OCI-M2 (cell line): ENCODE measurements at regions not wholly inside any gene's neighbourhood (a gene's known extent, or its start where the extent isn't known, plus 50 kb on each side); places are given as distances from the start of the nearest gene placed in this dataset.
A peak's percentile ranks its signal among the peaks of the same experiment; 100 is the strongest.

Experiments
- DNase-seq: peaks from one replicate; lab custom pipeline; 2025; ENCODE audit not compliant: unreplicated experiment; lab: John Stamatoyannopoulos, UW

GRCh38 chr13:30128095-30128494 is 179.3 kb downstream of the KATNAL1 start:
- DNase-seq = no peak

GRCh38 chr13:30126903-30127428 is 180.4 kb downstream of the KATNAL1 start:
- no peak for DNase-seq

- no peak for DNase-seq
Observed at GRCh38 chr13:30125422-30126073, 181.8 kb downstream of the KATNAL1 start.

- no peak for DNase-seq
Observed at GRCh38 chr13:30124131-30124768, 183.1 kb downstream of the KATNAL1 start.

GRCh38 chr13:30123575-30123974 is 183.8 kb downstream of the KATNAL1 start:
- DNase-seq = no peak

GRCh38 chr13:30121666-30122065 is 185.7 kb downstream of the KATNAL1 start:
- no peak for DNase-seq

GRCh38 chr13:30121244-30121643 is 186.1 kb downstream of the KATNAL1 start:
- DNase-seq = no peak

GRCh38 chr13:30120133-30120822 is 187.1 kb downstream of the KATNAL1 start:
- no peak for DNase-seq

GRCh38 chr13:30119476-30119875 is 187.9 kb downstream of the KATNAL1 start:
- no peak for DNase-seq

- no peak for DNase-seq
Observed at GRCh38 chr13:30116379-30116778, 191.0 kb downstream of the KATNAL1 start.

- no peak for DNase-seq
Observed at GRCh38 chr13:30115257-30115600, 192.1 kb downstream of the KATNAL1 start.

- peak; percentile 1 for DNase-seq
Observed at GRCh38 chr13:30114571-30115256, 192.6 kb downstream of the KATNAL1 start.

GRCh38 chr13:30113983-30114570 is 193.3 kb downstream of the KATNAL1 start:
- DNase-seq = no peak

- peak; percentile 20 for DNase-seq
Observed at GRCh38 chr13:30113551-30113950, 193.8 kb downstream of the KATNAL1 start.

GRCh38 chr13:30112602-30113435 is 194.5 kb downstream of the KATNAL1 start:
- peak; percentile 2 for DNase-seq

GRCh38 chr13:30111810-30112209 is 195.5 kb downstream of the KATNAL1 start:
- DNase-seq = no peak

- no peak for DNase-seq
Observed at GRCh38 chr13:30110301-30111070, 196.9 kb downstream of the KATNAL1 start.

GRCh38 chr13:30109471-30110135 is 197.7 kb downstream of the KATNAL1 start:
- DNase-seq = no peak

GRCh38 chr13:30108913-30109237 is 198.5 kb downstream of the KATNAL1 start:
- DNase-seq = no peak
